Mononuclear cell (primary cell): ENCODE measurements at regions not wholly inside any gene's neighbourhood (a gene's known extent, or its start where the extent isn't known, plus 50 kb on each side); places are given as distances from the start of the nearest gene placed in this dataset.
"Not testable (repeated sequence)": the region's sequence is repeated elsewhere in the genome, so short reads cannot be mapped to it uniquely, and the experiment has no call there.

Experiments used
- H3K27me3 ChIP-seq: 2 replicates; pipeline ENCODE4 v1.6.0; 2011; ENCODE audit warnings: low read length, control low read depth; ENCODE audit not compliant: insufficient read depth
- H3K4me1 ChIP-seq: 2 replicates; pipeline ENCODE4 v1.5.1; 2011; ENCODE audit warnings: mild to moderate bottlenecking, low read length, control low read depth; ENCODE audit not compliant: insufficient read depth
- H3K4me3 ChIP-seq: 2 replicates; pipeline ENCODE4 v1.5.1; 2011; ENCODE audit warnings: mild to moderate bottlenecking, low read length, moderate library complexity
- H3K9me3 ChIP-seq: 2 replicates; pipeline ENCODE4 v1.5.1; 2011; ENCODE audit warnings: low read depth, mild to moderate bottlenecking, control low read depth, low read length

DNA sequence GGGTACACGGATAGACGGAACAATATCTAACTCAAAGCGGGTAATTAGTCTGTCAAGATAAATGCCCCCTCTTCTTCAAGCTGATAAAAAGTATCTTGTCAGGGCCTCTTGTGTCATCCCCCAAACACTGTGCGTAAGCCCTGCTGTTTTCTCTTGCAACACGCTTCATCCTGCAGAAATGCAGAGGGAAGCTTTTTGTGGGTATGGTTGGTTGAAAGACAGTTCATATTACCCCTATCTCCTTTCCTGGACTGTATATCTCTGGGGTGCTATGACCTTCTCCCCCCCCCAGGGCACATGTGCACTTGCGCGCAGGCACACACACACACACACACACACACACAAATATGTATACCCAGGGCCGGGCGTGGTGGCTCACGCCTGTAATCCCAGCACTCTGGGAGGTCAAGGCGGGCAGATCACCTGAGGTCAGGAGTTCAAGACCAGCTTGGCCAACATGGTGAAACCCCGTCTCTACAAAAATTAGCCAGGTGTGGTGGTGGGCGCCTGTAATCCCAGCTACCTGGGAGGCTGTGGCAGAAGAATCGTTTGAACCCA lies 143.6 kb upstream of the CITED2 start:
- H3K9me3 ChIP-seq, H3K4me1 ChIP-seq, H3K27me3 ChIP-seq, H3K4me3 ChIP-seq: not testable (repeated sequence)

DNA sequence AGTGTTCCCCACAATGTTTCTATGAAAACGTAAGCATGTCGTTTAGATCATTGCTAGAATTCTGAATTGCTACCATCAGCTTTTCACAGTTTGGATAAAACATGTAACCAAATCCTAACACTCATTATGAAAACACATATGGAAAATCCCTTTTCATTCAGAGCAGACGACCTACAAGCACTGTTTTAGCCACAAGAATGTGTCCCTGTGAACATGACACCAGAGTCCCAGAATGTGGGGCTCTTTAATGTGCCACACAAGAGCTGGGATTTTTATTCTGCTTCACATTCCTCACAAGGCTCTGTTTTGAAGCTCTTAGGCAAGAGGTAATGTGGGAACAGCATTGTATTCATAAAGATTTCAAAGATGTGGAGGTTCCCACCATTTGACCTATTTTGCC lies 141.1 kb upstream of the CITED2 start:
- peaks cover 10% of the 10 kb centered on the region for H3K4me1 ChIP-seq
- H3K27me3 ChIP-seq = no peaks in the 10 kb centered on the region
- H3K4me3 ChIP-seq = no peak overlapping the region
- no peaks in the 10 kb centered on the region for H3K9me3 ChIP-seq

- Histone ChIP-seq H3K9me3 (no peaks in the 10 kb centered on the region), H3K4me1 (peaks cover 10% of the 10 kb centered on the region), H3K4me3 (no peak overlapping the region), H3K27me3 (no peaks in the 10 kb centered on the region)
Observed at GRCh38 chr6:139514819-139515218, 140.4 kb upstream of the CITED2 start.

- no peaks in the 10 kb centered on the region for H3K27me3 ChIP-seq
- no peaks in the 10 kb centered on the region for H3K9me3 ChIP-seq
- H3K4me3 ChIP-seq = no peak overlapping the region
- H3K4me1 ChIP-seq = no peaks in the 10 kb centered on the region
Observed at GRCh38 chr6:139510040-139510790, 135.8 kb upstream of the CITED2 start.

DNA sequence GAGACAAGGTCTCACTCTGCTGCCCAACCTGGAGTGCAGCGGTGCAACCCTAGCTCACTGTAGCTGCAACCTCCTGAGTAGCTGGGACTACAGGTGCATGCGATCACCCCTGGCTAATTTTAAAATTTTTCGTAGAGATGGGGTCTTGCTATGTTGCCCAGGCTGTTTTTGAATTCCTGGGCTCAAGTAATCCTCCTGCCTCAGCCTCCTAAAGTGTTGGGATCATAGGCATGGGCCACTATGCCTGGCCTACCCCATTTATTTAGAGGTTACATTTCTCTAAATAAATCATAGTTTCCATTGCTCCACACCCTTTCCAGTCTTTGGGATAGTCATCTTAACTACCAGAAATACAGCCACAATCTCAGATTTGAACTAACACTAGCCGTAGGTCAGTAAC lies 134.7 kb upstream of the CITED2 start:
- H3K27me3 ChIP-seq = no peaks in the 10 kb centered on the region
- no peaks in the 10 kb centered on the region for H3K4me1 ChIP-seq
- no peak overlapping the region for H3K4me3 ChIP-seq
- H3K9me3 ChIP-seq = no peaks in the 10 kb centered on the region

GRCh38 chr6:139508576-139508975 lies 134.1 kb upstream of the CITED2 start:
- Histone ChIP-seq H3K4me1 (no peaks in the 10 kb centered on the region), H3K9me3 (no peaks in the 10 kb centered on the region), H3K27me3 (no peaks in the 10 kb centered on the region), H3K4me3 (no peak overlapping the region)

DNA sequence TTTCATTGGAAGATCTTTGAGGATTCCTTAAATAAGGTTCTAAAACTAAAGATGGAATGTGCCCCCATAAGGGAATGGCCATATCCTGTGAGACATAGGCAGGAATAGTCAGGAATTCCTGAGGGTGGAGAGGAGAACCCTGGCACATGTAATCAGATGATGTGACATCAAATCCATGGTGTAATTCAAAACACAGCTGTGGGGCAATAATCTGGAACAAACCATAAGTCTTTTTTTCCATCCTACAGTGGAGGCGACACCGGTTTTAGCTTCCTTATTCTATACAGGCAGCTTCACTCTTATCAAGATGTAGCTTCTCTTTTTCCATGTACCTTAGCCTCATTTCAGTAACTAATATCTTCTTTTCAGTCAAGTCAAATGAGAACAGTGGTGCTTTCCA lies 133.6 kb upstream of the CITED2 start:
- H3K4me3 ChIP-seq = no peak overlapping the region
- no peaks in the 10 kb centered on the region for H3K27me3 ChIP-seq
- no peaks in the 10 kb centered on the region for H3K9me3 ChIP-seq
- H3K4me1 ChIP-seq = no peaks in the 10 kb centered on the region

GRCh38 chr6:139500977-139501376 lies 126.5 kb upstream of the CITED2 start:
- Histone ChIP-seq H3K27me3 (no peaks in the 10 kb centered on the region), H3K9me3 (no peaks in the 10 kb centered on the region), H3K4me3 (no peak overlapping the region), H3K4me1 (no peaks in the 10 kb centered on the region)

DNA sequence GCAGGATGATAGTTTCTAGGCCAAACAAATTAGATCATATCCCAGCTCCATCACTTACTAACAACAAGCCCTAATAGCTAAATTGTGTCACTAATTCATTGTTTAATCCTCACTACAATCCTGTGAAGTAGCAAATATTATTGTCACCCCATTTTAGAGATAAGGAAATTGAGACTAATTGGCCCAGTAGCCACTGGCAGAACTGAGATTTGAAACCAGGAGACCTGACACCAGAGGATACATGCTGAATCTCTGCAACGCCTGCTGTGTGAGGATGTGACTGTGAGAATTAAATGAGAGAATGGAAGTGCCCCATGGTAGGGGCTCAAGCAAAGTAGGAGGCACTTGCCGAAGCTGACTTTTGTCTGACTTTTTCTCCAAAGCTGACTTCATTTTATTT lies 124.3 kb upstream of the CITED2 start:
- Histone ChIP-seq H3K27me3 (no peaks in the 10 kb centered on the region), H3K9me3 (no peaks in the 10 kb centered on the region), H3K4me3 (no peak overlapping the region), H3K4me1 (no peaks in the 10 kb centered on the region)

DNA sequence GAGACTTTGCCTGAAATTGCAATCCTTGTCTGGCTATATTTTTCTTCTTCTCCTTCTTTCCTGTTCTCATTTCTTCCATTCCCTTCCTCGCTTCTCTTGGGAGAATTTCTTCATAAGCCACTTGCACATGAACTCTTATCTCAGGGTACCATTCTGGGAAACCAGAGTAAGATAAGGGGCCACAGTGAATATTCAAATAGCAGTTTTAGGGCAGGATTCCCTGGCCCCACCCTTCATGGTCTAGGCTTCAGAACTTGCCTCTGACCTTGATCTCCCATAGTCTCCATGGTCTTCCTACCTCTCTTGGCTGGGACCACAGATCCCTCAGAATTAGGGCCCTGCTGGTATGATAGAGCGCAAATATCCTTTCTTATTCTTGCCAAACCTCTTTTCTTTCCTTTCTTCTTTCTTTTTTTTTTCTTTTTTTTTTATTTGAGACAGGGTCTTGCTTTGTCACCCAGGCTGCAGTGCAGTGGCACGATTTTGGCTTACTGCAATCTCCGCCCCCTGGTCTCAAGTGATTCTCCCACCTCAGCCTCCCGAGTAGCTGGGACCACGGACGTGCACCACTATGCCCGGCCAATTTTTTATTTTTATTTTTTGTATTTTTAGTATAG lies 123.0 kb upstream of the CITED2 start:
- no peaks in the 10 kb centered on the region for H3K4me1 ChIP-seq
- no peaks in the 10 kb centered on the region for H3K27me3 ChIP-seq
- H3K4me3 ChIP-seq = no peak overlapping the region
- H3K9me3 ChIP-seq = no peaks in the 10 kb centered on the region

- no peaks in the 10 kb centered on the region for H3K4me1 ChIP-seq
- H3K27me3 ChIP-seq = no peaks in the 10 kb centered on the region
- H3K9me3 ChIP-seq = no peaks in the 10 kb centered on the region
- H3K4me3 ChIP-seq = no peak overlapping the region
Observed at GRCh38 chr6:139496654-139497344, 122.4 kb upstream of the CITED2 start.

DNA sequence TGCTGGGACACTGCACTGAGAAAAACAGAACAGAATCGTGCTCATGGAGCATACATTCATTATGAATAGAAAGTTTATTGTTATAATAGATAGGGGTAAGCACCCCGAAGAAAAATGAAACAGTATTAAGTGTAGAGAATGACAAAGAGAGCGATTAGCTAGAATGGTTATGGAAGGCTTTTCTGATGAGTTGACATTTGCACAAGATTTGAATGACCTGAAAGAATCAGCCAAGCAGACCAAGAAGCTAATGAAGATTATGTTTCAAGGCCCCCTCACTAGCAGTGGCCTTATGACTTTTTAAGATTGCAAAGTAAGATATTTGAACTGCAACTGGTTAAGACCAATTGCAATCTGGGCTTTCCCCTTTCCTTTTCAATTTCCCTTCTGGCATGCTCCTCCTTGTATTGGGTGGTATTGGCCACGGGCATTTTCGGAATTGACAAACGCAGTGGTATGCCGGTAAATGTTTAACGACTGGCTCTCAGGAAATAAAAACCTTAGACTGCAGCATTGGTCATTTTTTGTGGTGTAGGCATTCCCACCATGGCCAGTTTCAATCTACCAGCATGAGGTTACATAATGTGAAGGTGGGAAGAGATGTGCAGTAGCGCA lies 120.0 kb upstream of the CITED2 start:
- Histone ChIP-seq H3K4me3 (no peak overlapping the region), H3K27me3 (no peaks in the 10 kb centered on the region), H3K9me3 (no peaks in the 10 kb centered on the region), H3K4me1 (peaks cover 3% of the 10 kb centered on the region)

DNA sequence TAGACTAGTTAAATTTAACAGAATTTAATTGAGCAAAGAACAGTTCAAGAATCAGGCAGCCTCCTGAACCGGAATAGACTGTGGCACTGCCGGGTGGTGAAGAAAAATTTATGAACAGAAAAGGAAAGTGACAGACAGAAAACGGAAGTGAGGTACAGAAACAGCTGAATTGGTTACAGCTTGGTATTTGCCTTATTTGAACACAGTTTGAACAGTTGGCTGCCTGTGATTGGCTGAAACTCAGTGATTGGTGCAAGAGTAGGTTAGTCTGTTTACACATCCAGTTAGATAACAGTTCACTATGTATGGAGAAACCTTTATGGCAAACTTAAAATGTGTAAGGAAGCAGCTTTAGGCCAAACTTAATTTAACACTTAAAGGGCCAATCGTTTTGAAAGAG lies 116.0 kb upstream of the CITED2 start:
- Histone ChIP-seq H3K27me3 (no peaks in the 10 kb centered on the region), H3K4me1 (peaks cover 3% of the 10 kb centered on the region), H3K9me3 (no peaks in the 10 kb centered on the region), H3K4me3 (no peak overlapping the region)

- no peak overlapping the region for H3K4me3 ChIP-seq
- no peaks in the 10 kb centered on the region for H3K9me3 ChIP-seq
- no peaks in the 10 kb centered on the region for H3K27me3 ChIP-seq
- peaks cover 8% of the 10 kb centered on the region for H3K4me1 ChIP-seq
Observed at GRCh38 chr6:139486476-139486799, 112.0 kb upstream of the CITED2 start.

- Histone ChIP-seq H3K9me3 (no peaks in the 10 kb centered on the region), H3K4me3 (no peak overlapping the region), H3K27me3 (no peaks in the 10 kb centered on the region), H3K4me1 (peaks cover 8% of the 10 kb centered on the region)
Observed at GRCh38 chr6:139485742-139486475, 111.5 kb upstream of the CITED2 start.
